K562 (cell line): ENCODE measurements at regions not wholly inside any gene's neighbourhood (a gene's known extent, or its start where the extent isn't known, plus 50 kb on each side); places are given as distances from the start of the nearest gene placed in this dataset.

Experiments
- ATAC-seq: fragments of 200-7000 bp; cut with Tn5 transposase; 3 replicates; pipeline ENCODE4 v1.9.1; 2020; ENCODE audit warnings: moderate library complexity
- BruUV-seq: library from RNA; stranded (reverse); fragments of 400-500 nt; replicated peaks from 2 replicates; lab custom pipeline; 2021; lab: Mats Ljungman, UMichigan
- CTCF ChIA-PET: fragments of 300-600 bp; formaldehyde crosslinking; extraction: SDS; loops from one replicate; lab custom pipeline; 2021; ENCODE audit warnings: low intra/inter-chr PET ratio; lab: Yijun Ruan, JAX
- POLR2A ChIA-PET: fragments of 300-600, 350-650 bp; sonication (Branson Sonifier 250); formaldehyde crosslinking; extraction: SDS; loops from one replicate; lab custom pipeline; 2021; ENCODE audit warnings: antibody characterized with exemption, inconsistent platforms; lab: Yijun Ruan, JAX
- DNase-seq, 4 experiments: peaks; one replicate each; pipeline versions ENCODE4 v3.0.0 to v3.0.0-alpha.2; 2011 to 2018; ENCODE audit warnings: low spot score in 3 of 4, mixed read lengths in 3 of 4; ENCODE audit errors: extremely low read depth in 1 of 4
- FAIRE-seq: peaks from 2 replicates; lab custom pipeline; 2011; peaks lifted over from hg19 to GRCh38; lab: Jason Lieb, UNC
- H2AFZ ChIP-seq: 2 replicates; pipeline ENCODE4 v1.6.0; 2011; ENCODE audit warnings: low read depth, low read length, control low read depth, inconsistent platforms
- H3K27ac ChIP-seq: fragments of 200-600 bp; 3 replicates; pipeline ENCODE4 v1.8.0; 2011; ENCODE audit warnings: low read depth, mild to moderate bottlenecking, control low read depth, inconsistent platforms, low read length, moderate library complexity, mixed read lengths; ENCODE audit errors: extremely low read depth
- H3K27me3 ChIP-seq, 2 experiments: fragments of 300-600 bp in 1 of 2; 2 replicates in 1 of 2; 3 replicates in 1 of 2; pipeline versions ENCODE4 v1.6.0 to v1.8.0; 2011; ENCODE audit warnings: inconsistent platforms in 2 of 2, low read length in 2 of 2, mild to moderate bottlenecking in 1 of 2, mixed read lengths in 1 of 2, moderate library complexity in 1 of 2; ENCODE audit not compliant: control insufficient read depth in 2 of 2, insufficient read depth in 2 of 2
- H3K36me3 ChIP-seq: fragments of 300-600 bp; 3 replicates; pipeline ENCODE4 v1.8.0; 2011; ENCODE audit warnings: mild to moderate bottlenecking, low read length, inconsistent platforms; ENCODE audit not compliant: control insufficient read depth, insufficient read depth
- H3K4me1 ChIP-seq, 2 experiments: fragments of 200-600 bp in 1 of 2; replicated peaks in 1 of 2; 2 replicates in 1 of 2; 3 replicates in 1 of 2; pipeline versions ENCODE4 v1.5.1 to v1.8.0; 2011; ENCODE audit warnings: inconsistent platforms in 2 of 2, low read length in 2 of 2, mild to moderate bottlenecking in 1 of 2, mixed read lengths in 1 of 2, moderate library complexity in 1 of 2; ENCODE audit not compliant: control insufficient read depth in 2 of 2, insufficient read depth in 2 of 2
- H3K4me2 ChIP-seq: 2 replicates; pipeline ENCODE4 v1.6.1; 2011; ENCODE audit warnings: low read length, control low read depth, inconsistent platforms, mixed read lengths; ENCODE audit not compliant: insufficient read depth
- H3K4me3 ChIP-seq: fragments of 200-600 bp; sonication (generic), shearing (Covaris generic); 2 replicates; pipeline ENCODE4 v1.5.1; 2016; ENCODE audit warnings: control low read depth, inconsistent platforms
- H3K79me2 ChIP-seq: fragments of 200-600 bp; 3 replicates; pipeline ENCODE4 v1.8.0; 2011; ENCODE audit warnings: low read length, inconsistent platforms; ENCODE audit not compliant: control insufficient read depth, insufficient read depth
- H3K9ac ChIP-seq, 2 experiments: 2 replicates each; pipeline versions ENCODE4 v1.6.0 to v1.6.1; 2011; ENCODE audit warnings: low read depth in 2 of 2, low read length in 2 of 2, control low read depth in 1 of 2, inconsistent platforms in 1 of 2, mild to moderate bottlenecking in 1 of 2, mixed read lengths in 1 of 2; ENCODE audit not compliant: insufficient read depth in 1 of 2
- H3K9me1 ChIP-seq: one replicate; pipeline ENCODE4 v1.6.0; 2011; ENCODE audit warnings: inconsistent platforms, mild to moderate bottlenecking, low read length, moderate library complexity; ENCODE audit not compliant: control insufficient read depth, insufficient read depth
- H3K9me3 ChIP-seq: replicated peaks from 2 replicates; pipeline ENCODE4 v1.5.1; 2011; ENCODE audit warnings: low read depth, low read length, inconsistent platforms; ENCODE audit not compliant: control insufficient read depth, insufficient read depth
- H4K20me1 ChIP-seq: replicated peaks from 2 replicates; pipeline ENCODE4 v1.6.1; 2011; ENCODE audit warnings: low read length, inconsistent platforms, mixed read lengths; ENCODE audit not compliant: control insufficient read depth, insufficient read depth
- BCL6 ChIP-seq: fragments of 250-450 bp; sonication (Bioruptor Pico); IDR thresholded peaks from 2 replicates; pipeline ENCODE4 v1.4.0; 2020
- CEBPB ChIP-seq: fragments of 450-650 bp; IDR thresholded peaks from 2 replicates; pipeline ENCODE4 v1.6.1; 2016; ENCODE audit warnings: missing genetic modification characterization, missing compliant biosample characterization
- CEBPG ChIP-seq, 3 experiments: fragments of 200-800 bp in 1 of 3; sonication (Bioruptor generic) in 1 of 3; sonication (generic) in 1 of 3; formaldehyde crosslinking in 1 of 3; IDR thresholded peaks in 2 of 3; conservative IDR thresholded peaks in 1 of 3; 2 replicates each; pipeline versions ENCODE4 v1.6.1 to v1.8.0; 2016 to 2022; ENCODE audit warnings: missing compliant biosample characterization in 2 of 3, missing genetic modification characterization in 2 of 3, mild to moderate bottlenecking in 1 of 3, missing genetic modification reagents in 1 of 3
- JUND ChIP-seq, 2 experiments: IDR thresholded peaks; 2 replicates in 1 of 2; 3 replicates in 1 of 2; pipeline ENCODE4 v1.6.1; 2011; ENCODE audit warnings: borderline replicate concordance in 2 of 2, low read depth in 2 of 2, low read length in 2 of 2, improper control_type of control experiment in 1 of 2, missing biosample characterization in 1 of 2, missing genetic modification characterization in 1 of 2, missing genetic modification reagents in 1 of 2
- NELFE ChIP-seq: IDR thresholded peaks from 2 replicates; pipeline ENCODE4 v1.6.1; 2011; ENCODE audit warnings: mild to moderate bottlenecking; ENCODE audit not compliant: insufficient read depth, insufficient read length
- NFIX ChIP-seq: fragments of 250-450 bp; sonication (Bioruptor Pico); IDR thresholded peaks from 2 replicates; pipeline ENCODE4 v1.4.0; 2020; ENCODE audit warnings: low read depth, mild to moderate bottlenecking, moderate library complexity
- ZKSCAN8 ChIP-seq: fragments of 200-800 bp; sonication (Bioruptor generic); IDR thresholded peaks from 2 replicates; pipeline ENCODE4 v1.6.1; 2016; ENCODE audit warnings: missing genetic modification characterization, missing compliant biosample characterization
- in situ Hi-C: fragments of 300-500 bp; cut with MboI; formaldehyde crosslinking; loops from 4 replicates; pipeline ENCODE4 v1.15.0; 2018; ENCODE audit warnings: inconsistent platforms, mixed read lengths
- intact Hi-C: fragments of 100-400 bp; cut with micrococcal nuclease; formaldehyde crosslinking; loops from 2 replicates; pipeline ENCODE4 v1.14.2; 2022

DNA sequence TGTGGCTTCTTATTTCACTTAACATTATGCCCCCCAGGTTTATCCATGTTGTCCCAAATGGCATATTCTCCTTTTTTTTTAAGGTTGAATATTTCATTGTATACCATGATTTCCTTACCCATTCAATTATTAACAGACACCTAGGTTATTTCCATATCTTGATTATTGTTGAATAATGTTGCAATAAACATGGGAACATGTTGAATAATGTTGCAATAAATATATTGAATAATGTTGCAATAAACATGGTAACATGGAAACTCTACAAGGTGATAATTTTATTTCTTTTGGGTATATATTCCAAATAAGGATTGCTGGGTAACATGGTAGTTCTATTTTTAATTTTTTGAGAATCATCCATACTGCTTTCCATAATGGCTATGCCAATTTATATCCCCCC, 648.1 kb downstream of the MMUT start:
- H3K9me1 ChIP-seq = no peaks in the 10 kb centered on the region
- intact Hi-C loops (no loop called here), in situ Hi-C loops (no loop called here)
- no peak for TF ChIP-seq CEBPG (CRISPR knock-in tag; IDR thresholded peaks at IDR 0.05)
- TF ChIP-seq CEBPG (tag; conservative IDR thresholded peaks at IDR 0.05 in 1 of 2, IDR thresholded peaks at IDR 0.05 in 1 of 2) = 0 out of 4 replicates have a peak, but pooled peaks of 1 of the 2 experiments have one; percentile 26
- TF ChIP-seq JUND (IDR thresholded peaks at IDR 0.05; ENCODE audit: borderline replicate concordance, low read depth, low read length) = no peak
- TF ChIP-seq JUND (tag; IDR thresholded peaks at IDR 0.05; ENCODE audit: borderline replicate concordance, low read depth, low read length) = no peak
- no peak for TF ChIP-seq NELFE
- no peak for TF ChIP-seq BCL6 (CRISPR knock-in tag)
- TF ChIP-seq ZKSCAN8 (CRISPR knock-in tag) = no peak
- TF ChIP-seq NFIX (CRISPR knock-in tag) = no peak
- peak; percentile 55; the same call in 1 of the 2 replicates for TF ChIP-seq CEBPB (tag)
- BruUV-seq = no TSS peak
- H3K79me2 ChIP-seq = no peaks in the 10 kb centered on the region
- no peaks in the 10 kb centered on the region for H3K27me3 ChIP-seq
- ChIA-PET CTCF (no interaction called here), POLR2A (no interaction called here)
- H3K9me3 ChIP-seq = no peaks in the 10 kb centered on the region; the same call in 1 of the 2 replicates
- H3K4me2 ChIP-seq = no peak overlapping the region
- no peaks in the 10 kb centered on the region for H3K4me1 ChIP-seq
- H3K27ac ChIP-seq = no peak overlapping the region
- no peak for ATAC-seq
- no peak for FAIRE-seq
- no peak overlapping the region for H2AFZ ChIP-seq
- no peak overlapping the region for H3K9ac ChIP-seq
- H3K4me3 ChIP-seq = no peak overlapping the region
- DNase-seq = no peak
- no peaks in the 10 kb centered on the region for H3K36me3 ChIP-seq
- no peaks in the 10 kb centered on the region for H4K20me1 ChIP-seq
